ENCODE measurements at regions not wholly inside any gene's neighbourhood (a gene's known extent, or its start where the extent isn't known, plus 50 kb on each side); places are given as distances from the start of the nearest gene placed in this dataset.

- Histone ChIP-seq H3K27ac (ENCODE audit: low read depth, low read length) (no peak overlapping the region), H3K36me3 (ENCODE audit: control insufficient read depth in 3 of 3, insufficient read depth in 3 of 3, low read length in 3 of 3) (no peaks in the 10 kb centered on the region), H3K4me1 (ENCODE audit: control insufficient read depth in 3 of 3, insufficient read depth in 3 of 3, low read length in 3 of 3) (no peaks in the 10 kb centered on the region), H3K4me3 (ENCODE audit: low read length in 3 of 3) (no peak overlapping the region), H3K27me3 (ENCODE audit: control insufficient read depth in 3 of 3, insufficient read depth in 3 of 3, low read length in 3 of 3) (no peaks in the 10 kb centered on the region), H3K9ac (ENCODE audit: low read depth in 1 of 3, low read length in 3 of 3) (no peak overlapping the region), H3K9me3 (ENCODE audit: control insufficient read depth in 3 of 3, low read length in 3 of 3) (no peaks in the 10 kb centered on the region)
These were observed 1957.0 kb upstream of the AGA start for GRCh38 chr4:179399054-179399782.

DNA sequence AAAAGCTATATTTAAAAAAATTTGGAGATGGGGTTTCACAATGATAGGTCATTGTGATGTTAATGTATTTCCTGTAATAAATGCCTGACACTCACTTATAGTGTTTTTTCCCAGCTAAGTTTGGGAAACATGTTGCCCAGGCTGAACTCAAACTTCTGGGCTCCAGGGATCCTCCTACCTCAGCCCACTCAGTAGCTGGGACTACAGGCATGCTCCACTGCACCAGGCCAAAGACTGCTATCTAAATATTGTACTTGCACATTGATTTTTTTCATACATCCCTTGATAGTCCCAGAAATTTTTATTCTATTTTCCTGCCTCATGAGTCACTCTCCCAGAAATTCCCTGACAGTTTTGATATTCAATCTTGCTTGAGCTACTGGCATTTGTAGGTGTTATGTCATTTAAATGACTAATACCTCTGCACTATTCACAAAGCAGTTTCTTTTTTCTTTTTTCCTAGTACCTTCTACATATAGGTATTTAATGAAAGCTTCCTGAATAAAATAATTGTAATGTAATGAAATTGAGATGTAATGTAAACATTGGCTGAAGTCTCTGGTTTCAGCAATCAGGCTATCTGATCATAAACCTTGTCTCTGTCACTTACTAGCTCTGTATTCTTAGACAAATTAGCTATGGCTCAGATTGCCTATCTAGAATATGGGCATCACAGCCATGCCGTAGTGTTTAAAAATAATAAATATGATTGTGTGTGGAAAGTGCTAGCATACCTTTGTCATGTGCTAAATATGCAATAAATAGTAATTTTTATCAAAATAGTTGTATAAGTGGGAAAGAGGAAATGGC, 1973.0 kb upstream of the AGA start:
- H3K9me3 ChIP-seq (ENCODE audit: control insufficient read depth in 3 of 3, low read length in 3 of 3): no peaks in the 10 kb centered on the region

GRCh38 chr4:179415847-179416223, 1973.6 kb upstream of the AGA start:
- no peaks in the 10 kb centered on the region for H3K9me3 ChIP-seq (ENCODE audit: control insufficient read depth in 3 of 3, low read length in 3 of 3)
- no peak overlapping the region for H3K4me3 ChIP-seq (ENCODE audit: low read length in 3 of 3)
- H3K27me3 ChIP-seq (ENCODE audit: control insufficient read depth in 3 of 3, insufficient read depth in 3 of 3, low read length in 3 of 3): no peaks in the 10 kb centered on the region
- H3K27ac ChIP-seq (ENCODE audit: low read depth, low read length): no peak overlapping the region
- no peak overlapping the region for H3K9ac ChIP-seq (ENCODE audit: low read depth in 1 of 3, low read length in 3 of 3)
- no peaks in the 10 kb centered on the region for H3K4me1 ChIP-seq (ENCODE audit: control insufficient read depth in 3 of 3, insufficient read depth in 3 of 3, low read length in 3 of 3)
- H3K36me3 ChIP-seq (ENCODE audit: control insufficient read depth in 3 of 3, insufficient read depth in 3 of 3, low read length in 3 of 3): no peaks in the 10 kb centered on the region

More for the DNA sequence above, 1973.0 kb upstream of the AGA start:
- H3K27ac ChIP-seq (ENCODE audit: low read depth, low read length): no peak overlapping the region
- H3K4me3 ChIP-seq (ENCODE audit: low read length in 3 of 3): no peak overlapping the region
- no peaks in the 10 kb centered on the region for H3K36me3 ChIP-seq (ENCODE audit: control insufficient read depth in 3 of 3, insufficient read depth in 3 of 3, low read length in 3 of 3)
- no peaks in the 10 kb centered on the region for H3K4me1 ChIP-seq (ENCODE audit: control insufficient read depth in 3 of 3, insufficient read depth in 3 of 3, low read length in 3 of 3)
- no peaks in the 10 kb centered on the region for H3K27me3 ChIP-seq (ENCODE audit: control insufficient read depth in 3 of 3, insufficient read depth in 3 of 3, low read length in 3 of 3)
- H3K9ac ChIP-seq (ENCODE audit: low read depth in 1 of 3, low read length in 3 of 3): no peak overlapping the region

GRCh38 chr4:179417357-179417756, 1975.1 kb upstream of the AGA start:
- Histone ChIP-seq H3K9ac (ENCODE audit: low read depth in 1 of 3, low read length in 3 of 3) (no peak overlapping the region), H3K27ac (ENCODE audit: low read depth, low read length) (no peak overlapping the region), H3K4me1 (ENCODE audit: control insufficient read depth in 3 of 3, insufficient read depth in 3 of 3, low read length in 3 of 3) (no peaks in the 10 kb centered on the region), H3K4me3 (ENCODE audit: low read length in 3 of 3) (no peak overlapping the region), H3K36me3 (ENCODE audit: control insufficient read depth in 3 of 3, insufficient read depth in 3 of 3, low read length in 3 of 3) (no peaks in the 10 kb centered on the region), H3K9me3 (ENCODE audit: control insufficient read depth in 3 of 3, low read length in 3 of 3) (no peaks in the 10 kb centered on the region), H3K27me3 (ENCODE audit: control insufficient read depth in 3 of 3, insufficient read depth in 3 of 3, low read length in 3 of 3) (no peaks in the 10 kb centered on the region)

GRCh38 chr4:179437962-179438361, 1995.7 kb upstream of the AGA start:
- Histone ChIP-seq H3K36me3 (ENCODE audit: control insufficient read depth in 3 of 3, insufficient read depth in 3 of 3, low read length in 3 of 3) (no peaks in the 10 kb centered on the region), H3K27ac (ENCODE audit: low read depth, low read length) (no peak overlapping the region), H3K27me3 (ENCODE audit: control insufficient read depth in 3 of 3, insufficient read depth in 3 of 3, low read length in 3 of 3) (no peaks in the 10 kb centered on the region), H3K9ac (ENCODE audit: low read depth in 1 of 3, low read length in 3 of 3) (no peak overlapping the region), H3K9me3 (ENCODE audit: control insufficient read depth in 3 of 3, low read length in 3 of 3) (peaks cover 0 to 4% (median 3%) of the 10 kb centered on the region in 3 donors), H3K4me3 (ENCODE audit: low read length in 3 of 3) (no peak overlapping the region), H3K4me1 (ENCODE audit: control insufficient read depth in 3 of 3, insufficient read depth in 3 of 3, low read length in 3 of 3) (no peaks in the 10 kb centered on the region)

GRCh38 chr4:179441596-179441995, 1999.4 kb upstream of the AGA start:
- no peak overlapping the region for H3K9ac ChIP-seq (ENCODE audit: low read depth in 1 of 3, low read length in 3 of 3)
- H3K9me3 ChIP-seq (ENCODE audit: control insufficient read depth in 3 of 3, low read length in 3 of 3): peaks cover 0 to 3% (median 0%) of the 10 kb centered on the region in 3 donors
- H3K36me3 ChIP-seq (ENCODE audit: control insufficient read depth in 3 of 3, insufficient read depth in 3 of 3, low read length in 3 of 3): no peaks in the 10 kb centered on the region
- H3K27me3 ChIP-seq (ENCODE audit: control insufficient read depth in 3 of 3, insufficient read depth in 3 of 3, low read length in 3 of 3): no peaks in the 10 kb centered on the region
- H3K4me3 ChIP-seq (ENCODE audit: low read length in 3 of 3): no peak overlapping the region
- no peaks in the 10 kb centered on the region for H3K4me1 ChIP-seq (ENCODE audit: control insufficient read depth in 3 of 3, insufficient read depth in 3 of 3, low read length in 3 of 3)
- H3K27ac ChIP-seq (ENCODE audit: low read depth, low read length): no peak overlapping the region

DNA sequence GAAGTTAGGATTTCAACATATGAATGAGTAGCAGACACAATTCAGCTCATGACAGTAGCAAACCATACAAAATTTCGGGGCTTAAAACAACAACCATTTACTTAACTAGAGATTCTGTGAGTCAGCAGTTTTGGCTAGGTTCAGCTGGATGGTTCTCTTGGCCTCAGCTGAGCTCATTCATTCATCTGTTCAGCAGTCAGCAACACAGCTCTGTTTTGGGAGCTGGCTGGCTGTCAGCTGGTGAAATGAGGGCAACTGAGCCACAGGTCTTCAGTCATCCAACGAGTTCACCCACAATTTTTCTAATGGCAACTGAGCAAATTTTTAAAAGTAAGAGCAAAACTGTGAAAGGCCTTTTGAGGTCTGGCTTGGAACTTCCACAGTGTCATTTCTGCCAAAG, 2005.1 kb upstream of the AGA start:
- Histone ChIP-seq H3K27ac (ENCODE audit: low read depth, low read length) (no peak overlapping the region), H3K4me1 (ENCODE audit: control insufficient read depth in 3 of 3, insufficient read depth in 3 of 3, low read length in 3 of 3) (no peaks in the 10 kb centered on the region), H3K9me3 (ENCODE audit: control insufficient read depth in 3 of 3, low read length in 3 of 3) (peaks cover 0 to 1% (median 0%) of the 10 kb centered on the region in 3 donors), H3K27me3 (ENCODE audit: control insufficient read depth in 3 of 3, insufficient read depth in 3 of 3, low read length in 3 of 3) (no peaks in the 10 kb centered on the region), H3K4me3 (ENCODE audit: low read length in 3 of 3) (no peak overlapping the region), H3K9ac (ENCODE audit: low read depth in 1 of 3, low read length in 3 of 3) (no peak overlapping the region), H3K36me3 (ENCODE audit: control insufficient read depth in 3 of 3, insufficient read depth in 3 of 3, low read length in 3 of 3) (no peaks in the 10 kb centered on the region)

GRCh38 chr4:179465131-179465797, 2023.0 kb upstream of the AGA start:
- H3K9me3 ChIP-seq (ENCODE audit: control insufficient read depth in 3 of 3, low read length in 3 of 3): no peaks in the 10 kb centered on the region
- H3K4me1 ChIP-seq (ENCODE audit: control insufficient read depth in 3 of 3, insufficient read depth in 3 of 3, low read length in 3 of 3): no peaks in the 10 kb centered on the region
- H3K9ac ChIP-seq (ENCODE audit: low read depth in 1 of 3, low read length in 3 of 3): no peak overlapping the region
- no peak overlapping the region for H3K4me3 ChIP-seq (ENCODE audit: low read length in 3 of 3)
- no peaks in the 10 kb centered on the region for H3K36me3 ChIP-seq (ENCODE audit: control insufficient read depth in 3 of 3, insufficient read depth in 3 of 3, low read length in 3 of 3)
- no peak overlapping the region for H3K27ac ChIP-seq (ENCODE audit: low read depth, low read length)
- no peaks in the 10 kb centered on the region for H3K27me3 ChIP-seq (ENCODE audit: control insufficient read depth in 3 of 3, insufficient read depth in 3 of 3, low read length in 3 of 3)

- no peak overlapping the region for H3K4me3 ChIP-seq (ENCODE audit: low read length in 3 of 3)
- no peaks in the 10 kb centered on the region for H3K9me3 ChIP-seq (ENCODE audit: control insufficient read depth in 3 of 3, low read length in 3 of 3)
- H3K27me3 ChIP-seq (ENCODE audit: control insufficient read depth in 3 of 3, insufficient read depth in 3 of 3, low read length in 3 of 3): no peaks in the 10 kb centered on the region
- H3K9ac ChIP-seq (ENCODE audit: low read depth in 1 of 3, low read length in 3 of 3): no peak overlapping the region
- no peak overlapping the region for H3K27ac ChIP-seq (ENCODE audit: low read depth, low read length)
- H3K36me3 ChIP-seq (ENCODE audit: control insufficient read depth in 3 of 3, insufficient read depth in 3 of 3, low read length in 3 of 3): no peaks in the 10 kb centered on the region
- H3K4me1 ChIP-seq (ENCODE audit: control insufficient read depth in 3 of 3, insufficient read depth in 3 of 3, low read length in 3 of 3): no peaks in the 10 kb centered on the region
These were observed 2025.6 kb upstream of the AGA start for GRCh38 chr4:179467878-179468277.

- Histone ChIP-seq H3K9me3 (ENCODE audit: control insufficient read depth in 3 of 3, low read length in 3 of 3) (peaks cover 0 to 1% (median 0%) of the 10 kb centered on the region in 3 donors), H3K27ac (ENCODE audit: low read depth, low read length) (no peak overlapping the region), H3K4me3 (ENCODE audit: low read length in 3 of 3) (no peak overlapping the region), H3K9ac (ENCODE audit: low read depth in 1 of 3, low read length in 3 of 3) (no peak overlapping the region), H3K36me3 (ENCODE audit: control insufficient read depth in 3 of 3, insufficient read depth in 3 of 3, low read length in 3 of 3) (no peaks in the 10 kb centered on the region), H3K4me1 (ENCODE audit: control insufficient read depth in 3 of 3, insufficient read depth in 3 of 3, low read length in 3 of 3) (no peaks in the 10 kb centered on the region), H3K27me3 (ENCODE audit: control insufficient read depth in 3 of 3, insufficient read depth in 3 of 3, low read length in 3 of 3) (no peaks in the 10 kb centered on the region)
These were observed 2029.9 kb upstream of the AGA start for GRCh38 chr4:179472164-179472563.

Data from skeletal muscle tissue (tissue), 3 donors.